Choroid plexus epithelial cell (primary cell): ENCODE measurements at regions not wholly inside any gene's neighbourhood (a gene's known extent, or its start where the extent isn't known, plus 50 kb on each side); places are given as distances from the start of the nearest gene placed in this dataset.

ENCODE experiments used
- DNase-seq: peaks from one replicate; pipeline ENCODE4 v3.0.0-alpha.2; 2010; ENCODE audit warnings: low read depth
- H3K4me3 ChIP-seq: 2 replicates; pipeline ENCODE4 v1.5.1; 2011; ENCODE audit warnings: low read depth, mild to moderate bottlenecking, control low read depth, low read length, moderate library complexity
- TF ChIP-seq, protein P1 (sequence below): conservative IDR thresholded peaks from 2 replicates; pipeline ENCODE4 v1.5.1; 2011; ENCODE audit warnings: low read depth, mild to moderate bottlenecking, control low read depth, inconsistent platforms, low read length, moderate library complexity

DNA sequence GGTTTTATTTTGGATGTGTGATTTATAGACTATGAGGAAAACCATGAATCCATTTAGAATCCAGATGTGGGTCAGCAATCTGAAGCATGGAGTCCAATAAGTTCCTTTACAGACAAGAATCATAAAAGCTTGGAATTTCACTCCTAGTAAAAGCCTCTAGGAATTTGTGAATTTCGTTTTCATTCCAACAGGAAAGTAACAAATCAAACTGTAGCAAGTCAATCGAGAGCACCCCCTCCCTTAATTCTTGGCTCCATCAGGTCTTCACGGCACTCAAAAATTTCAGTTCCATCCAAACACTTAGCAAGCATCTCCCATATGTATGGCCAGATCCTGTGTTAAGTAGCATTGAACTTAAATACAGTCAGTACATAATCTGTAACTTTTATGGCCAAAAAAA lies 143.6 kb upstream of the POU2AF2 start:
- TF ChIP-seq, protein P1, sequence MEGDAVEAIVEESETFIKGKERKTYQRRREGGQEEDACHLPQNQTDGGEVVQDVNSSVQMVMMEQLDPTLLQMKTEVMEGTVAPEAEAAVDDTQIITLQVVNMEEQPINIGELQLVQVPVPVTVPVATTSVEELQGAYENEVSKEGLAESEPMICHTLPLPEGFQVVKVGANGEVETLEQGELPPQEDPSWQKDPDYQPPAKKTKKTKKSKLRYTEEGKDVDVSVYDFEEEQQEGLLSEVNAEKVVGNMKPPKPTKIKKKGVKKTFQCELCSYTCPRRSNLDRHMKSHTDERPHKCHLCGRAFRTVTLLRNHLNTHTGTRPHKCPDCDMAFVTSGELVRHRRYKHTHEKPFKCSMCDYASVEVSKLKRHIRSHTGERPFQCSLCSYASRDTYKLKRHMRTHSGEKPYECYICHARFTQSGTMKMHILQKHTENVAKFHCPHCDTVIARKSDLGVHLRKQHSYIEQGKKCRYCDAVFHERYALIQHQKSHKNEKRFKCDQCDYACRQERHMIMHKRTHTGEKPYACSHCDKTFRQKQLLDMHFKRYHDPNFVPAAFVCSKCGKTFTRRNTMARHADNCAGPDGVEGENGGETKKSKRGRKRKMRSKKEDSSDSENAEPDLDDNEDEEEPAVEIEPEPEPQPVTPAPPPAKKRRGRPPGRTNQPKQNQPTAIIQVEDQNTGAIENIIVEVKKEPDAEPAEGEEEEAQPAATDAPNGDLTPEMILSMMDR, result no peak
- no peak for DNase-seq

DNA sequence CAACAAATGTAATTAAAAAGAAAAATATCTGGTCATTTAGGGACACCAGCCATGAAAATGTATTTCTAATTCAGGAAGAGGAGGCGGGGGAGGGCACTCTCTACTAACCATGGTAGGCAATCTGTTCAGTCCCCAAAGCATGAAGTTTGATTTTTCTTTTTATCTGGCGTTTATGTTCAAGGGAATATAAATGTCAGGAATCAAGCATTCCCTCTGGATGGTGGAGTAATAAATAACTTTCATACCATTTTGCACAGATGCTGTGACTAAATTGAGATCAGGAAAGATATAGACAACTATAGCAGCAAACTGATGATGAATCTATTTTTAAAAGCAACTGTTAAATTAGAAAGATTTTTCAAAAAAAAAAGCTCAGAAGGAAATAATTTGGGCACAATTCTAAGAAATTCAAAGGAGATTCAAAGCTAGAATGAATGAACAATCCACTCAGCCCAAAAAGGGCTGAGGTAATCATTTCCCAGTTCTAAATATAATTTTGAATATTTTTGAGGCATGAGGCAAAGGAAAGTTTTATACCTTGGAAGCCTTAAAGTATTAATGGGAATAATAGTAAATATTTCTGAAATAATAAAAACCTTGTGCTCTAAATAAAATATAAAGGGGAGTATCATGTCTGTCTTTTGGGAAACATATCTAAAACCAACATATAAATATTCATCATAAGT lies 146.4 kb upstream of the POU2AF2 start:
- no peak overlapping the region for H3K4me3 ChIP-seq
- DNase-seq, result no peak

More for the DNA sequence above, 143.6 kb upstream of the POU2AF2 start:
- H3K4me3 ChIP-seq, result no peak overlapping the region

DNA sequence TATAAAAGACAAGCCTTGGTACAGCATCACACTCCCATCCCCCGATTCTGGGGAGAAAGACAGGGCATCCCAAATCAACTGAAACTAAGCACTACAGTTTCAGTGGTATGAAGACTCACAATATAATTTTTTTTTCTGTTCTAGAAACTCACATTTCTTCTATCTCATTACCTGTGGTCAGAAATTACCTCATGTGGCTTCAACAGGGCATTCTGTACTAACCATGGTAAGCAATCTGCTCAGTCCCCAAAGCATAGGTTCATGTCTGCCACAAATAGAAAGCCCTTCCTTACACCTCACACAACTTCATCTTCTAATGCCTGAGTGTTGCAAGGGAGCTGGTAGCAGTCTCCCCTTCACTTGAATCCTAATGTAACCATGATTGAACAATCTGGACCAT lies 147.4 kb upstream of the POU2AF2 start:
- H3K4me3 ChIP-seq, result no peak overlapping the region
- TF ChIP-seq, protein P1, result no peak
- no peak for DNase-seq

More for the DNA sequence above, 146.4 kb upstream of the POU2AF2 start:
- TF ChIP-seq, protein P1, result no peak

DNA sequence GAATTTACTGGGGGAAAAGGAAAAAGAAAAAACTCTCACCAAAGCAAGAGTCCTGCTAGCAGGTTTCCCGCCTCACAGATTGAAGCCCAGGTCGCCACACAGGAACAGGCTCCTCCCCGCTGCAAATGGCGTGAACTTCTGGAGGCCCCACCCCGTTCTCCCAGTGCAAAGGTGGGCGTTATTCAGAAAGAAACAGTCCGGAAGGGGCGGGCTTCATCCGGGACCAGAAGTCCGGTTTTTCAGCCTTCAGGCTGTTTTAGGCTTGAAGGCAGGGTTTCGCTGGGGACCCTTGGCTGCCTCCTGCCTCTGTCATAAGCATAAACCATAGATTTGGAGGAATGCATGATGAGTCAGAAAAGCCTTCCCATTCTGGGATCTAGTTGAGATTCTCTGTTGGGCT lies 148.3 kb upstream of the POU2AF2 start:
- DNase-seq, result peak; percentile 63
- peak overlapping the region; percentile 54 for H3K4me3 ChIP-seq
- TF ChIP-seq, protein P1, result no peak

DNA sequence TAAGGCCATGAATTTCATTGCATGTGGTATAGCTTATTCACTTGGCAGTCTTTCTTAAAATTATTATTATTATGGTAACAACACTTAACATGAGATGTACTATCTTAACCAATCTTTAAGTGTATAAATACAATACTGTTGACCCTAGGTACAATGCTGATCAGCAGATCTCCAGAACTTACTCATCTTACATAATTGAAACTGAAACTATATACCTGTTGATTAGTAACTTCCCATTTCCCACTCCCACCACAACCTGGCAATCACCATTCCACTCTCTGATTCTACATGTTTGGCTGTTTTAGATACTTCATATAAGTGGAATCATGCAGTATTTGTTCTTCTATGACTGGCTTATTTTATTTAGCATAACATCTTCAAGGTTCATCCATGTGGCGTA lies 150.2 kb upstream of the POU2AF2 start:
- no peak overlapping the region for H3K4me3 ChIP-seq
- TF ChIP-seq, protein P1, result no peak
- DNase-seq, result no peak

DNA sequence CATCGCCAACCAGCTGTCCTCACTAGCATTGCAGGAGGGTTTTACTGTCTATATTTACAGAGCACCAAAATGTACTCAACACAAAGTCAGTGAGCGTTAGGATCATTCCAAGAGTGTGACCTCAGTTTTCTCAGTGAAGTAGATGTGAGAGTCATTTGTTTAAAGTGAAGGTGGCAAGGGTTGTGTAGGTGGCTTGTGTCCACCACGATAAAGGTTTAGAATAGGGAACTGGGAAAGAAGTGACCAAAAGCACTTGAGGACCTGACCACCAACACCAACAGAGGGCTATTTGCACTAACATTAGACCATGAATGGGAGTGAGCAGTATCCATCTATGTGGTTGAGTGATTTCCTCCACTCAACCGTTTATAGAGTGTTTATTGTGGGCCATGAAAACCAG lies 152.5 kb upstream of the POU2AF2 start:
- TF ChIP-seq, protein P1, result no peak
- no peak for DNase-seq

DNA sequence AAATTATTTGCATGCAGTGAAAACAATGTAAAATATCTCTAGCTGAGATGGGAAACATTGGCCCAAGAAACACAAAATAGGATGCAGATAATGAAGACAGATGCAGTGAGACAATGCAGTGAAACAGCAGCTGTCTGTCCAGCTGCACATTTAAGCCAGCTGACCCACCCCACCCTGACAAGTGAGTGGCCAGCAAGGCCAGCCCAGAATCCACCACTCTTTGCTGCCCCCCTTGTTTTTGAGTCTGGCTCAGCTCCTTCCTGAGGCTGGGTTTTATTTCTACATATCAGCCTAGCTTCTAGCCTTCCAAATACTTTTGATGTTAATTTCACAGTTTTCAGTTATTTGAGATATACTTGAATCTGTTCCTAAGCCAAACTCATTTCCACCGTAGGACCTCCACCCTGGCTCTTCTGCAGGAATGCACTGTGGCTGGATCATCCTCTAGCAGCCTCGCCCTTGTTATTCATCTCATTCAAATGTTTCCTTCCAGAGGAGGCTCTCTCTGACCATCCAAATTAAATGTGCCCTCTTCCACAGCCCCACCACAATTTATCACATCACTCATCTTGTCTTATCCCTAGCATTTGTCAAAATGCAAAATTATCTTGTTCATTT lies 154.1 kb upstream of the POU2AF2 start:
- DNase-seq, result peak; percentile 21
- TF ChIP-seq, protein P1, result no peak
- H3K4me3 ChIP-seq, result no peak overlapping the region

More for the DNA sequence above, 152.5 kb upstream of the POU2AF2 start:
- no peak overlapping the region for H3K4me3 ChIP-seq
